SHP77 treated with DMSO at 0.1 percent for 48 hours (cell line): ENCODE measurements at regions not wholly inside any gene's neighbourhood (a gene's known extent, or its start where the extent isn't known, plus 50 kb on each side); places are given as distances from the start of the nearest gene placed in this dataset.
A peak's percentile ranks its signal among the peaks of the same experiment; 100 is the strongest.
"Not testable (repeated sequence)": the region's sequence is repeated elsewhere in the genome, so short reads cannot be mapped to it uniquely, and the experiment has no call there.

Experiments used
- DNase-seq: peaks from one replicate; lab custom pipeline; 2025; lab: John Stamatoyannopoulos, UW

DNA sequence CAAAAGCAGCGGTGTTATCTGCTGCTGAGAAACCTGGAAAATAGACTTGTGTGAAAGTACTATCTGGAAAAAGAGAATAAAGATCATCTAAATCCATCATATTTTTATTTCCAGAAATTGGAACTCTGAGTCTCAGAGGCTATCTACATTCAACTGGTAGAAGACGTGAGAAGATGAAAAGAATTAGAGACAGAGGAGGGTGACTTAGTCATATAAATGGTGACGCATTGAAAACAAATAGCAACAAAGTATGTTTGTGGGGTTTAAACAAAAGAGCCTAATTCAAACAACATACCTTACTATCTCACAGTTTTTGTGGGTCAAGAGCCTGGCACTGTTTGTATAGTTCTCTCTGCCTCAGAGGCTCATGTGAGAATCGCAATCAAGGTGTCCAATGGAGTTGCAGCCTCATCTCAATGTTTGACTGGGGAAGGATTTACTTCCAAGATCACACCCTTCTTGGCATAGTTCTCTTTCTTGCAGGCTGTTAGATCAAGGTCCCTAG is 757.1 kb upstream of the SLC35B3 start:
- DNase-seq = no peak

DNA sequence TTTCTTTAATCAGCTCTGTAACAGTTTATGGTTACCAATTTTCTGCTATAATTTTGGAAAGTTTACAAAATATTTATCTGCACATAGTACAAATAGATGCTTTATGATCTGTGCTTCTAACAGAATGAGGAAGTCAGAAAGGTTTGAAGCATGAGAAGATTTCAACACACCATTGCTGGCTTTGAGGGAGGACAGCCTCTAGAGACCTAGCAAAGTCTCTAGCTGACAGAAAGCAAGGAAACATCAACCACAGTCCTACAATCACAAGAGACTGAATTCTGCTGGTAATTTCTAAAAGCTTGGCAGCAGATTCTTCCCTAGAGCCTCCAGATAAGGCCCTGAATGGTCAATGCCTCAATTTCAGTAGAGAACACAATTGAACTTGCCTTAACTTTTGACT is 750.8 kb upstream of the SLC35B3 start:
- DNase-seq = no peak

DNA sequence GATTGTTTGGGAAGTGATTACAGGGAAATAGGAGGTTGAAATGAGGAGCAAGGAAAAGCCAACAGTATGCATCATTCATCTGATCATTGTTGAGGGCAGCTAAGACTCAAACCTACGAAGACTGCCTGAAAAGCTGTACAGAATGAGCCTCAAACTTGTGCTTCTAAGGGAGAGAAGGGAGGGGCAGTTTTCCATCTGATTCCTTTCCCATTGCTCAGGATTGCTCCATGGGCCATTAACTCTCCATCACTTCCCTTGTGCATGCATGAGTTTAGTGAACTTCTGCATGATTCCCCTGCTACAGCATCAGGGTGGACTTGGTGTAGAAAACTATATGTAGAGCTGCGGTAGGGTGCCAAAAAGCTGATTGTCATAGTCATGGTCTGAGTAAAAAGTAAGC is 742.7 kb upstream of the SLC35B3 start:
- DNase-seq = no peak

DNA sequence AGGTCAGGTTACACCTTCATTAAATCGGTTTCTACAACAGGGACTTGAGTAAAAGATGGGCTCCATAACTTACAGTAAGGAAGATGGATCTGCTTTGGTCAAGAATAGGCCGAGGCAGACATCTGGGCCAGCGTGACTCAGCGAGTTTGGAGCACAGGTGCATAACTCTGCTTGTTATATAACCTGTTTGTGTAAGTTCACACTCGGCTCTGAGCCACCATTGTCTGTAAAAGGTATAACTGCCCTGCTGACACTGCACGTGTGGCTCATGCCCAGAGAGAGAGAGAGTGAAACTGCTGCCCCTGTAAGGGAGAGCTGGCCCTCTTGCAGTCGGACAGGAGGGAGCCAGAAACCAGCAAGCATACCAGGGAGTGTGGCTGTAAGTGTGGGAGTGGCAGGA is 737.9 kb upstream of the SLC35B3 start:
- DNase-seq = no peak

DNA sequence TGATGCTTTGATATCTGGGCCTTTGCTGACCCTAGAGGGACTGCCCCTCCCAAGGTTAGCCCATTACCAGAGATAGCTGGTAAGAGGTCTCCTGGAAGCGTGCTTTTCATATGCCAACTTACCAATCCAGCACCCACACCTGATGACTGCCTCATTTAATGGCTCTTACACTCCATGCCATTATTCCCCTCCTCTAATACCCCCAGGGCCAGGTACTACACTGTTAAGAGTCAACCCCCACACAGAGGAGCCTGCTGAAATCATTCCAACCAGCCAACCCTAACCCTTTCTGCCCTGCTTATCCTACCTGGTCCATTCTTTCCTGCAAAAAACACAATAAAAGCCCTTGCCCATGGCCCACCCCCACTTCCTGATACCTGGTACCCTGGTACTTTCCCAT is 736.8 kb upstream of the SLC35B3 start:
- DNase-seq = no peak

DNA sequence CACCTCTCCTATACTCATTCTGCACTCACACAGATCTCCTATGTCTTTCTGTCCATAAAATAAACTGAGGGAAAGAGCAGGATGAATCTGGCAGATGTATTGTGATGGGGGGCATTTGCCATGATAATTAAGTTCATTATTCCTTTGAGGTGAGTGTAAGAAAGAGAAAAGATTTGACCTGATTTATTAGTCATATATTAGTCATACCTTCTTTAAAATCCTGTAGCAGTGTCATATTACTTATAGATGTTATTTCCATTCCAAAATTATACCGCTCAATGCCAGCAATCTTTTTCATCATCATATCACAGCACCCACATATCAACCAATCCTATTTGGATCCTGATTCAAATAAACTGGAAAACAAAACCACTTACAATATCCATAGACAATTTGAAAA is 733.3 kb upstream of the SLC35B3 start:
- DNase-seq = no peak

DNA sequence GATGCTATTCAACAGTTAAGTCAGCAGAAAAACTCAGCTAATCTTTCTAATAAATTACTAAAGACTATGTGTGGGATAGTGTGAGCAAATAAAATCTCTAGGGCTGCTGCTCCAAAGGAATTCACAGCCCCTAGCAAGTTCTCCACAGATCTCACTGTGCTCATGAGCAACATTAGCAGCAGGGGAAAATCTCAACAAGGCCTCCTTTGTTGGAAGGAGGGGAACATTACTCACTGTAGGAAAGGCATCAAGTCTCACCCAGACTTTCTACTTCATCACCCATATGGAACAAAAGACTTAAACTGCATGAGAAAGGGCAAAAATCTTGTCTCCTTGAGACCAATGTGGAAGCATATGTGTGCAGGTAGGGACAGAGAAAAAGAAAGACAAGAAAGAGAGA is 726.4 kb upstream of the SLC35B3 start:
- DNase-seq = no peak

DNA sequence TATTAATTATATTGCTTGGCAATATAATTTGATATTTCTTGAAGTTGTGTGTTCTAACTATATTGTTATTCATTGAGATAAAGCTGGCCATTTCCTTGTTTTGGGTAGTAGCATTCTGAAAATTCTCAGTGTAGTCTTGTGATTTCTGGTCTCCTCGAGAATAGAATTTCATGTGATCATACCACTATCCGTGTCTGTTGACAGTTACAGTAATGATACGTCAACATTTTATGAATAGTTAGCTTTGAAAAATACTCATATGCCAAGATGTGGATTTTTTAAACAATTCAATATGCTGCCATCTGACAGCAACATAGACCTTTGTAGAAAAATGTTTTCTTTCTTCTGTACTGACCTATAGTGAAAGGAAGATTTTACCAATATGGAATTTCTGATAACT is 723.7 kb upstream of the SLC35B3 start:
- DNase-seq = no peak

DNA sequence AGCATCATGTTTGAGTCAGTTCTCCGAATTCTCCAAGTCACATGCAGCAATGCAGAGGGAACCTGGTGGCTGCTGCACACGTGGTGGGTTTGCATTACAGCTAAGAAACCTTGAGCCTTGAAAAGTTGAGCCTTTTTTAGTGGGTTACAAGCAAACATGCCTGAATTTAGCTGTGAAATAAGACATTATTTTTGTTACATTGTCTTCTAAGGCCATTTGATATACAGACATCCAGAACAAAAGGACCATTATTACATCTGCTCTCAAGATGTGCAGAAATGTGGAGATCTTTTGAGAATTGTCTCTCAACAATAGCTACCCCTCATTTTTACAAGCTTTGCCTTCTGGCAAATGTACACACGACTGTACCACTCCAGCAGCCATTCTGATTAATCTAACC is 720.5 kb upstream of the SLC35B3 start:
- no peak for DNase-seq

DNA sequence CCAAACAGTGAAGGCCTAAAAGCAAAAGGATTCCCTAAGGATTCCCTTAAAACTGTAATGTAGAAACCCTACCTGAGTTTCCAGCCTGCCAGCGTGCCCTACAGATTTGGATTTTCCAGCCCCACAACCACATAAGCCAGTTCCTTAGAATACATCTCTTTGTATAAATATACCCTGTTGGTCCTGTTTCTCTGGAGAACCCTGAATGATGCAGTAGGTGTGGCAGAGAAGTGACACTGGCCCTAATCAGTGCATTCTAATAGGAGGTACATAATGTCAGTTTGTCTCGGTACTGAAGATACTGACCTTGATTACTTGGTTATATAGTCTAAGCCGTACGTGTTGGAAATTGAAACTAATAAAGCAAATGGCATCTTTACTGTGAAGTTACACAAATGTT is 707.8 kb upstream of the SLC35B3 start:
- no peak for DNase-seq

DNA sequence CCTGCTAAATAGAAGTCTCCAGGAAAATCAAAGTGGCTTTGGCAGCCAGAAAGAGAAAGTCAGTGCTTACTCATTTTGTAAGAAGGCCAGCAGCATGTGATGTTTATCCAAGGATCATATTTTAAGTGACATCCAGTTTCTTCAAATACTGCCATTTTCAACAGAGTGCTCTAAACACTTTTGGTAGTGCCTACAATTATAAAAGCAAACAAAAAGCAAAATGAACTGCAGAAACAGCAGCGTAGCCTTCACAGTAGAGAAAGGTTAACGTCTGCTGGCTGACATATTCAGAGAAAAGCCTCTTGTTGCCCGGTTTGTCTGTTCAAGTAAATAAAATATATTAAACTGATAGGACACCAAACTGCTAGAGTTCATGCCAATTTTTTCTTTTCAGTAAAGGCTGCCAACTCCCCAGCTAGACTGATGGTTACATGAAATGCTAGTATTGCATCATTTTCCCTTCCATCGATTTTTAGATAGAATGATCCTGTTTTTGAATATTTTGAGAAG is 705.7 kb upstream of the SLC35B3 start:
- DNase-seq = peak; percentile 24

DNA sequence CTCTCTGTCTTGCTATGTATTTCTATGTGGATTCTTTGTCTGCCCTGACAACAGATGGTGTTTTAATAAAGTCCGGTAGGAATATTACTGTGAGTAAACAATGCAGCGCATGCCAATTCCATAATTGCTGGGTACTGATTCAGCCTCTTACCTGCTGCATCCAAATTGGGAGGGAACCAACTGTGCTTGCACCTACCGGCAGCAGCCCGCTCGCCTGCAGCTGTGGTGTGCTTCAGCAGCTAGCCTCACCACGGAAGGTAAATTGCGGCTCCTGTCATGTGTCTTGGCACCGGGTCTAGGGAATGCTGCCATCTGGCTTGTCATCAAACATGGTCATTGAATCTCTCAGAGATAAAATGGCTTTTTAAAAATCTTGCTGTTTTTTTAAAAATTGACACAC is 704.8 kb upstream of the SLC35B3 start:
- peak; percentile 82 for DNase-seq

DNA sequence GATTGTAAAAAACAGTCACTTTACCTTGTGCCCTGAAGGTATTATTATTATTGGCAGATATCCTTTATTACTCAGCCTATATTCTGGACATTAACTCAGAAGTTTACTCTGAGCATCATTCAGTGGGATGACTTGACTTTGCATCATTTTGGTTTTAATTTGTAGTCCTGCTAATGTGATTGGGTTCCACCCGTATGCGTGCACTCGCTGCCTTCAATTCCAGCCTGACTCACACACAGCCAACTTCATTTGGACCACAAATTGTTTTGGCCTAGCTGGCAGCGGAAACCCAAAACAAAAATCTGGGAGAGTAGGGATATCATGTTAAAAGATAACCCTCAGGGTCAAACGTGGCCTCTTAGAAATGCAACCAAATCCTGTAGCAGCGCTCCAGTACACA is 704.4 kb upstream of the SLC35B3 start:
- no peak for DNase-seq

DNA sequence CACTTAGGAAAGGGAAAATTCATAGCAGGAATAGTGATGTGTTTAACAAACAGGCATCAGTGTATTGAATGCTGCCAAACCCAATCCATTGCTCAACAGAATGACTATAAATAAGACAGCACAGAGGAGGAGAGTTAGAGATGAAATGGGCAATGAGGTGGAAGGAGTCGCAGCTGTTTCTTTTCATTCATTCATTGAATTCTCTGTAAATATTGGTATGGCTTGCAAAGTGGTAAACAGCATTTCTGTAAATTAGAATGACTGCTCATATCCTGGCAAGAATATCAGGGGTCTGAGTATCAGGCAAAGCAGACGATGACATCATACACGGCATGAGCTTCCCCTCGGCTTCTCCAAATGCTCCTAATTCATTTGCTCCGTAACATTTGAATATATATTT is 703.6 kb upstream of the SLC35B3 start:
- no peak for DNase-seq

DNA sequence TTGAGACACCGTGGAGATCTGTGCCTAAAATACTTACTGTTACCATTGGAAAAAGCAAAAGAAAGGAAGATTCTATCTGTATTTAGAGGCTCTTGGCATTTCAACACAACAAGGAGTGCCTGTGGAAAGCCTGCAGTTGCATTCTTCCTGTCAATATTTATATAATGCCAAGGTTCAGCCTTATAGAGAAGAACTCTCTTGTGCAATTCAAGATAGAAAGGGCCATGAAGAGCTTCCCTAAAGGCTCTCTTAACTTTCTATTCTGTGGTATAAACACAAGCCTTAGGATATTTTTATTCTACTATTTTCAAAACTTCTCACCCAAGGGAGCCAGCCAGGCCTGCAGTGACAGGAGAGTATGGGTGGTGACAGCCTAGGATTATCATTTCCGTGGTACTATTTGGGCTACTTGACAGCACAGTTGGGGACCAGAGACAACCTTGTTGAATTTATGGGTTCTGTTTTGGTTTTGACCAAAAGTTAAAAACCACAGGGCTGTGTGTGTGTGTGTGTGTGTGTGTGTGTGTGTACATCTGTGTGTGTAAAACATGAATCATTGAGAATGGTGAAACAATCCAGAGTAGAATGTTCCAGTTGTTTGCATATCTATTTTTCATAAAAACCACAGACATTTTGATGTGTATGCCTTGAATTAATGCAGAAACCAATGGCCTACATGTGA is 700.9 kb upstream of the SLC35B3 start:
- no peak for DNase-seq

DNA sequence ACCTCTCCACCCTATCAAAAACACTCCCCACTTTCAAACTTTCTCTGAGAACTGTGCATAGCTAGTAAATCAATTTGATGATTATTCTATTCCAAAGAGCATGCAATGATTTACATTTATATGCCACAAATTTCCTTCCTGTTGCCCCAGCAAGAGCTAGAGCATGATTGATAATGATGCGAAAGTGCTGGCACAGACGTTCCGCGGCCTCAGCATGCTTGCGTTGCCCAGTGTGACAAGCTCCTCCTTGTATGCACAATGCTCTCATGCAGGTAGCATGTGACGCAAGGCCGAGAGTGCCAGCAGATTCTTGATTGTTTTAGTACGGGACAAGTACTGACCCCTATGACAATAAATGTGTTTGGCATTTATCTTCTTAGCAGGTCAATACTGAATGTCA is 696.3 kb upstream of the SLC35B3 start:
- DNase-seq = peak; percentile 74

DNA sequence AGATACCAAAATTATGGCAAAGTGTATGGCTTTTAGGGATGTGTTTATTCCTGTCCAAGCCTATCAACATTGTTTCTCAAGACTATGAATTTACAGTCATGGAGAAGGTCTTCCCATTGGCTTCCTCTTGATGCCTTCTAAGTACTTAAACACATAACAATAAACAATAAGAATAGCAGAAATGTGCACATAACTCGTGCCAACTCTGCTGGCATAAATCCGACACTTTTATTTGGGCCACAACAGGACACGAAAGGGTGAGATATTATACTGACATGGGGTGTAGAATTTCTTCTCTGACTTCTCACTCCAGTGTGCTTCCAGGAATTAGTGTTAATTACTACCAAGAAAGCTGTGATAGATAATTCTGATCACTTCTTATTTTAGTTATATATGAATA is 695.9 kb upstream of the SLC35B3 start:
- no peak for DNase-seq

DNA sequence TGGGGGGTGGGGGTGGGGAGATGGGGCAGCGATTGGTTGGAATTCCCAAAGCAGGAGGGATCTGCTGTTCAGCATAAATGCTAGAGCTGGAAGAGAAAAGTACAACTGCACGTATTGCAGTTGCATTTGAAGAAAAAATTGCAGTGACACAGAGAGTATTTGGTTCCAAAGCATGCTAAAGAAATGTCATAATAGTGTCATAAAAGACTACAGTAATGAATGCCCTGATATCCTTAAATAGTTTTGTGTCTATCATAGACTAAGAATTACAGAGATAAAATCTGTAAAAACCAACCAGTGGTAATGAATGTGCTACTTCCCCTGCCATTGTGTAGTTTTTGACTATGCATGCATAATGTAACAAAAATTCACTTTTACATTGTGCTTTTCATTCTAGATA is 693.6 kb upstream of the SLC35B3 start:
- DNase-seq = no peak

DNA sequence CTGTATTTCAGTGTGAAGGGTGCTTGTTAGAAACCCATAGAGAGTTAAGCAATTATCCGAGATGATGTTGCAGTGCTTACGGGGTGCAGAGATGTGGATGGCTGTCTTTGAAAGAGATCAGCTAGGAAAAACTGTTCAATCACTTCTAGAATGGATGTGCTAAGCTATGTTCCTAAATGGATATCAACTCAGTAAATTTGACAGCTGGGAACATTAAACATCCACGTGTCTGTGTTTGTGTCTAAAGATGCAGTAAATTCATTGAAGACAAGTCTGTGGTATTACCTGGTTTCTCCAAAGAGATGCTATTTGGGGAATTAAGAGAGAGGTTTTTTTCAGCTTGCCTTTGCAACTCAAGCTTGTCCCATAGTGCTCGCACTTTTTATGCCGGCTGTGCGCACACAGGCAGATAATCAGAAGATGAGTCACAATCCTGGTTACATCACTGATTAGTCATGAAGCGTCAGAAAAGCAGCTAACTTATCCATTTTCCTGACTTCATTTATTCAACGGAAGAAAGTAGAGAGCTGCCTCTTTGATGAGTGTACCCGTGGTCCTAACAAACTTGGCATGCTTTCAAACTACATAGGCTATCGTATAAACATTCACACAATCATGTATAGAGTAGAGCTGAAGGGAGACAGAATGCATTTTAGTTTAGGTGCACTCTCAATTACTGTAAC is 691.7 kb upstream of the SLC35B3 start:
- peak; percentile 20 for DNase-seq

DNA sequence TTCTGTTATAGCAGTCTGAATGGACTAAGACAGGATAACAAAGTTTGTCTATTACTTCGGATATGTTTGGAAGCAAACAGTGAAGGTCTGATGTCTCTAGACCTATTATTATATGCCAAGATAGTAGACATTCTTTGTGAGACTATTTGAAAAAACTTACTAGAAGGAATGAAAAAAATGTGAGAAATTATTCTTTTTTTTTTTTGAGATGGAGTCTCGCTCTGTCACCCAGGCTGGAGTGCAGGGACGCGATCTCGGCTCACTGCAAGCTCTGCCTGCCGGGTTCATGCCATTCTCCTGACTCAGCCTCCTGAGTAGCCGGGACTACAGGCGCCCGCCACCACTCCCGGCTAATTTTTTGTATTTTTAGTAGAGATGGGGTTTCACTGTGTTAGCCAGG is 690.7 kb upstream of the SLC35B3 start:
- DNase-seq = not testable (repeated sequence)

DNA sequence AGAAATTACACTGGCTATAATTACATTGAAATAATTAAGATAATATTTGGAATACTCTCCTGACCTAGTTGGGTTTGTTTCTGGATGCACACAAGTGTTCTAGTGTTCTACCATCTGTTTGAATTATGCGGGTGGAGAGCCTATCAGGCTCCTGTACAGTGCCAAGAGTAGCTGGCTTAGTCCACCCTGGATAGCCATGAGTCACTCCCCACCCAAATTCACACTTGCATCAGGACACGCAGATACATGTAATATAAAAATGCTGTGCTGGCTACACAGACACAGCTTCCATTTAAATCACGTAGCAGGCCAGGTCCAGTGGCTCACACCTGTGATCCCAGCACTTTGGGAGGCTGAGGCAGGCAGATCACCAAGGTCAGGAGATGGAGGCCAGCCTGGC is 686.2 kb upstream of the SLC35B3 start:
- no peak for DNase-seq

DNA sequence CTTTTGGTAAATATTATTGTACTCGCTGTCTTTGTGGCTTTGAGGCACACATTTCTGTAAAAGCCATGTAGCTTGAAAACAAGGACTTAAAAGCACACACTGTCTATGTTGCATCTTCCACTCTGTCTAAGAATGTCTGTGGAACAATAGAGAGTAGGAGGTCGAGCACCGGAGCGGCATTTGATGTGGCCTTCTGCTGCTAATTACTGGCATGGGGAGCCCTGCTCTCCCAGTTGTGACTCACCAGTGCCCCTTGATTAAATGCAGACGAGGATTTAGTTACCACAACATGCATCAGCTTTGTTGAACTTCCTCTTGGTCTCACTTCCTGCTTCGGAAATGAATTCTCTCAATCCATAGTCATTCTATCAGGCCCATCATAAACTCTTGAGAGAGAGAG is 680.7 kb upstream of the SLC35B3 start:
- DNase-seq = no peak

DNA sequence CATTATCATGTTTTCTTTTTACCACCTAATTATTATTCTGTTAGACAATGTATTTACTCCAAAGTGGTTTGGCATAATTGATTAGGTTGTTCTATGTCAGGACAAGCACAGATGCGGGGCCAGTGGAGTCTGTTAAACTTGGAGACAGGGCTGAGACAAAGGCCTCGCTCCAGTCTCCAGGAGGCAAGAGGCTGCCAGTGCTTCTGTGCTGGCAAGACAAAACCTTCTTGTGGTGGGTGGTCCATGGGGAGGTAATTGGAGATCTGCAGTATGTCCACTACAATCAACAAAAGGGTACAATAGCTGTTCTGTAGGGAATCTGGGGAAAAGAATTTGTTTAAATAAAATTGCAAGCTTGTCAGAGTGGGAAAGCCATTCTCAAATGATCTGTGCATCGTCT is 677.2 kb upstream of the SLC35B3 start:
- no peak for DNase-seq
